A549 (cell line): ENCODE measurements at regions not wholly inside any gene's neighbourhood (a gene's known extent, or its start where the extent isn't known, plus 50 kb on each side); places are given as distances from the start of the nearest gene placed in this dataset.

Experiments used
- EP300 ChIP-seq, 2 experiments: fragments of >200 bp; sonication (Bioruptor Twin); formaldehyde crosslinking; IDR thresholded peaks; 2 replicates in 1 of 2; 3 replicates in 1 of 2; pipeline ENCODE4 v1.6.1; 2016 to 2017
- ESRRA ChIP-seq: fragments of 150-350 bp; IDR thresholded peaks from 2 replicates; pipeline ENCODE4 v1.6.1; 2014; ENCODE audit warnings: mild to moderate bottlenecking, low read length, borderline replicate concordance
- HDAC2 ChIP-seq: fragments of 200-600 bp; sonication (generic); IDR thresholded peaks from 2 replicates; pipeline ENCODE4 v1.6.1; 2016
- MAFK ChIP-seq: fragments of 450-650 bp; IDR thresholded peaks from 2 replicates; pipeline ENCODE4 v1.6.1; 2014; ENCODE audit not compliant: partially characterized antibody
- RCOR1 ChIP-seq: fragments of 150-350 bp; IDR thresholded peaks from 2 replicates; pipeline ENCODE4 v1.6.1; 2014; ENCODE audit warnings: antibody characterized with exemption, low read length, low read depth
- TF ChIP-seq, protein P1 (sequence below): fragments of >200 bp; sonication (Bioruptor Twin); formaldehyde crosslinking; IDR thresholded peaks from 3 replicates; pipeline ENCODE4 v1.5.1; 2016
- TF ChIP-seq, protein P2 (sequence below): fragments of 200-600 bp; sonication (generic); IDR thresholded peaks from 2 replicates; pipeline ENCODE4 v1.6.1; 2016; ENCODE audit warnings: antibody characterized with exemption, mild to moderate bottlenecking, moderate library complexity

GRCh38 chr20:53695797-53696527, 102.3 kb upstream of the ZNF217 start:
- TF ChIP-seq MAFK (no peak), EP300 (IDR thresholded peaks at IDR 0.05) (no peak), HDAC2 (no peak), ESRRA (no peak), RCOR1 (no peak)
- TF ChIP-seq, protein P1, sequence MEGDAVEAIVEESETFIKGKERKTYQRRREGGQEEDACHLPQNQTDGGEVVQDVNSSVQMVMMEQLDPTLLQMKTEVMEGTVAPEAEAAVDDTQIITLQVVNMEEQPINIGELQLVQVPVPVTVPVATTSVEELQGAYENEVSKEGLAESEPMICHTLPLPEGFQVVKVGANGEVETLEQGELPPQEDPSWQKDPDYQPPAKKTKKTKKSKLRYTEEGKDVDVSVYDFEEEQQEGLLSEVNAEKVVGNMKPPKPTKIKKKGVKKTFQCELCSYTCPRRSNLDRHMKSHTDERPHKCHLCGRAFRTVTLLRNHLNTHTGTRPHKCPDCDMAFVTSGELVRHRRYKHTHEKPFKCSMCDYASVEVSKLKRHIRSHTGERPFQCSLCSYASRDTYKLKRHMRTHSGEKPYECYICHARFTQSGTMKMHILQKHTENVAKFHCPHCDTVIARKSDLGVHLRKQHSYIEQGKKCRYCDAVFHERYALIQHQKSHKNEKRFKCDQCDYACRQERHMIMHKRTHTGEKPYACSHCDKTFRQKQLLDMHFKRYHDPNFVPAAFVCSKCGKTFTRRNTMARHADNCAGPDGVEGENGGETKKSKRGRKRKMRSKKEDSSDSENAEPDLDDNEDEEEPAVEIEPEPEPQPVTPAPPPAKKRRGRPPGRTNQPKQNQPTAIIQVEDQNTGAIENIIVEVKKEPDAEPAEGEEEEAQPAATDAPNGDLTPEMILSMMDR: no peak
- TF ChIP-seq, protein P2, sequence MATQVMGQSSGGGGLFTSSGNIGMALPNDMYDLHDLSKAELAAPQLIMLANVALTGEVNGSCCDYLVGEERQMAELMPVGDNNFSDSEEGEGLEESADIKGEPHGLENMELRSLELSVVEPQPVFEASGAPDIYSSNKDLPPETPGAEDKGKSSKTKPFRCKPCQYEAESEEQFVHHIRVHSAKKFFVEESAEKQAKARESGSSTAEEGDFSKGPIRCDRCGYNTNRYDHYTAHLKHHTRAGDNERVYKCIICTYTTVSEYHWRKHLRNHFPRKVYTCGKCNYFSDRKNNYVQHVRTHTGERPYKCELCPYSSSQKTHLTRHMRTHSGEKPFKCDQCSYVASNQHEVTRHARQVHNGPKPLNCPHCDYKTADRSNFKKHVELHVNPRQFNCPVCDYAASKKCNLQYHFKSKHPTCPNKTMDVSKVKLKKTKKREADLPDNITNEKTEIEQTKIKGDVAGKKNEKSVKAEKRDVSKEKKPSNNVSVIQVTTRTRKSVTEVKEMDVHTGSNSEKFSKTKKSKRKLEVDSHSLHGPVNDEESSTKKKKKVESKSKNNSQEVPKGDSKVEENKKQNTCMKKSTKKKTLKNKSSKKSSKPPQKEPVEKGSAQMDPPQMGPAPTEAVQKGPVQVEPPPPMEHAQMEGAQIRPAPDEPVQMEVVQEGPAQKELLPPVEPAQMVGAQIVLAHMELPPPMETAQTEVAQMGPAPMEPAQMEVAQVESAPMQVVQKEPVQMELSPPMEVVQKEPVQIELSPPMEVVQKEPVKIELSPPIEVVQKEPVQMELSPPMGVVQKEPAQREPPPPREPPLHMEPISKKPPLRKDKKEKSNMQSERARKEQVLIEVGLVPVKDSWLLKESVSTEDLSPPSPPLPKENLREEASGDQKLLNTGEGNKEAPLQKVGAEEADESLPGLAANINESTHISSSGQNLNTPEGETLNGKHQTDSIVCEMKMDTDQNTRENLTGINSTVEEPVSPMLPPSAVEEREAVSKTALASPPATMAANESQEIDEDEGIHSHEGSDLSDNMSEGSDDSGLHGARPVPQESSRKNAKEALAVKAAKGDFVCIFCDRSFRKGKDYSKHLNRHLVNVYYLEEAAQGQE: no peak
